Liver (tissue), 8 donors: ENCODE measurements at regions not wholly inside any gene's neighbourhood (a gene's known extent, or its start where the extent isn't known, plus 50 kb on each side); places are given as distances from the start of the nearest gene placed in this dataset.

Source experiments
- DNase-seq: peaks from one replicate; pipeline ENCODE4 v3.0.0-alpha.2; 2017; ENCODE audit warnings: low spot score
- H3K27ac ChIP-seq, 2 donors: one replicate each; pipeline ENCODE4 v1.7.0; 2013; ENCODE audit warnings: inconsistent platforms in 2 of 2, low read length in 2 of 2, control low read depth in 1 of 2, low read depth in 1 of 2, mild to moderate bottlenecking in 1 of 2
- H3K27me3 ChIP-seq, 4 donors: one replicate each; pipeline versions ENCODE4 v1.6.1 to v1.7.0; 2013; ENCODE audit warnings: low read length in 3 of 4, inconsistent platforms in 1 of 4, mild to moderate bottlenecking in 1 of 4, moderate library complexity in 1 of 4; ENCODE audit not compliant: control insufficient read depth in 4 of 4, insufficient read depth in 4 of 4
- H3K36me3 ChIP-seq, 4 donors: one replicate each; pipeline versions ENCODE4 v1.6.1 to v1.7.0; 2013; ENCODE audit warnings: low read length in 3 of 4, mild to moderate bottlenecking in 3 of 4, low read depth in 1 of 4, moderate library complexity in 1 of 4; ENCODE audit not compliant: control insufficient read depth in 4 of 4, insufficient read depth in 3 of 4
- H3K4me1 ChIP-seq, 4 donors: one replicate each; pipeline versions ENCODE4 v1.6.1 to v1.7.0; 2013; ENCODE audit warnings: low read length in 3 of 4, mild to moderate bottlenecking in 3 of 4, moderate library complexity in 1 of 4; ENCODE audit not compliant: control insufficient read depth in 4 of 4, insufficient read depth in 4 of 4
- H3K4me3 ChIP-seq, 3 donors: one replicate each; pipeline versions ENCODE4 v1.6.1 to v1.7.0; 2013; ENCODE audit warnings: low read length in 3 of 3, control low read depth in 1 of 3, low read depth in 1 of 3, mild to moderate bottlenecking in 1 of 3
- H3K9ac ChIP-seq, 2 donors: one replicate each; pipeline ENCODE4 v1.7.0; 2013; ENCODE audit warnings: low read length in 2 of 2, mild to moderate bottlenecking in 2 of 2, moderate library complexity in 2 of 2, control low read depth in 1 of 2, low read depth in 1 of 2
- H3K9me3 ChIP-seq, 4 donors: one replicate each; pipeline versions ENCODE4 v1.6.1 to v1.7.0; 2013; ENCODE audit warnings: low read length in 3 of 4; ENCODE audit not compliant: control insufficient read depth in 4 of 4
- CTCF ChIP-seq: fragments of 150-350 bp; IDR thresholded peaks from 2 replicates; pipeline ENCODE4 v1.5.1; 2017; ENCODE audit warnings: improper control_type of control experiment, low read depth, low read length; ENCODE audit not compliant: missing input control
- FOXA1 ChIP-seq: IDR thresholded peaks from 2 replicates; pipeline ENCODE4 v1.6.1; 2016; ENCODE audit warnings: antibody characterized with exemption
- GABPA ChIP-seq, 2 donors: IDR thresholded peaks in 1 of 2; conservative IDR thresholded peaks in 1 of 2; 2 replicates each; pipeline ENCODE4 v1.6.1; 2016; ENCODE audit warnings: antibody characterized with exemption in 2 of 2, mild to moderate bottlenecking in 1 of 2, moderate library complexity in 1 of 2
- HNF4A ChIP-seq, 2 donors: conservative IDR thresholded peaks; 2 replicates each; pipeline ENCODE4 v1.6.1; 2016; ENCODE audit warnings: antibody characterized with exemption in 2 of 2, mild to moderate bottlenecking in 2 of 2
- JUND ChIP-seq, 2 donors: IDR thresholded peaks; 2 replicates each; pipeline ENCODE4 v1.6.1; 2016; ENCODE audit warnings: antibody characterized with exemption in 2 of 2
- RAD21 ChIP-seq, 2 donors: IDR thresholded peaks; 2 replicates each; pipeline ENCODE4 v1.6.1; 2016; ENCODE audit warnings: antibody characterized with exemption in 2 of 2, mild to moderate bottlenecking in 2 of 2
- RXRA ChIP-seq, 2 donors: IDR thresholded peaks; 2 replicates each; pipeline ENCODE4 v1.6.1; 2017 to 2018; ENCODE audit warnings: antibody characterized with exemption in 2 of 2, mild to moderate bottlenecking in 1 of 2
- SP1 ChIP-seq: IDR thresholded peaks from 2 replicates; pipeline ENCODE4 v1.6.1; 2018; ENCODE audit warnings: antibody characterized with exemption, mild to moderate bottlenecking
- TAF1 ChIP-seq: conservative IDR thresholded peaks from 2 replicates; pipeline ENCODE4 v1.6.1; 2016; ENCODE audit warnings: antibody characterized with exemption, mild to moderate bottlenecking
- YY1 ChIP-seq: IDR thresholded peaks from 2 replicates; pipeline ENCODE4 v1.6.1; 2016; ENCODE audit warnings: antibody characterized with exemption, mild to moderate bottlenecking
- WGBS: extraction: QIAGEN DNeasy Blood & Tissue Kit; methylation state at CpG from one replicate; pipeline ENCODE4 v1.1.7; 2013; 5-methylcytosine and 5-hydroxymethylcytosine counted together
- TF ChIP-seq, protein P1 (sequence below): IDR thresholded peaks from 2 replicates; pipeline ENCODE4 v1.6.1; 2016; ENCODE audit warnings: antibody characterized with exemption
- TF ChIP-seq, protein P2 (sequence below): IDR thresholded peaks from 2 replicates; pipeline ENCODE4 v1.6.1; 2016; ENCODE audit warnings: antibody characterized with exemption
- TF ChIP-seq, protein P3 (sequence below): IDR thresholded peaks from 2 replicates; pipeline ENCODE4 v1.6.1; 2016; ENCODE audit warnings: antibody characterized with exemption, mild to moderate bottlenecking
- donor health status: healthy.
- donor health status: healthy.
- donor health status: healthy.
- donor health status: healthy.
- donor health status: healthy.

- H3K4me3 ChIP-seq, result no peak overlapping the region
- H3K9me3 ChIP-seq, result peaks cover 0 to 1% (median 0%) of the 10 kb centered on the region in 4 donors
- H3K9ac ChIP-seq, result no peak overlapping the region
- H3K4me1 ChIP-seq, result no peaks in the 10 kb centered on the region
- WGBS, result 78% methylated on average over 5 of the region's 5 CpGs
- H3K27ac ChIP-seq, result no peak overlapping the region
- no peaks in the 10 kb centered on the region for H3K36me3 ChIP-seq
- H3K27me3 ChIP-seq, result peaks cover 0 to 9% (median 0%) of the 10 kb centered on the region in 4 donors
- TF ChIP-seq, protein P1, sequence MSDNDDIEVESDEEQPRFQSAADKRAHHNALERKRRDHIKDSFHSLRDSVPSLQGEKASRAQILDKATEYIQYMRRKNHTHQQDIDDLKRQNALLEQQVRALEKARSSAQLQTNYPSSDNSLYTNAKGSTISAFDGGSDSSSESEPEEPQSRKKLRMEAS, result no peak
- no peak for DNase-seq
These were observed 224.7 kb upstream of the TBC1D5 start for GRCh38 chr3:17967111-17967510.

DNA sequence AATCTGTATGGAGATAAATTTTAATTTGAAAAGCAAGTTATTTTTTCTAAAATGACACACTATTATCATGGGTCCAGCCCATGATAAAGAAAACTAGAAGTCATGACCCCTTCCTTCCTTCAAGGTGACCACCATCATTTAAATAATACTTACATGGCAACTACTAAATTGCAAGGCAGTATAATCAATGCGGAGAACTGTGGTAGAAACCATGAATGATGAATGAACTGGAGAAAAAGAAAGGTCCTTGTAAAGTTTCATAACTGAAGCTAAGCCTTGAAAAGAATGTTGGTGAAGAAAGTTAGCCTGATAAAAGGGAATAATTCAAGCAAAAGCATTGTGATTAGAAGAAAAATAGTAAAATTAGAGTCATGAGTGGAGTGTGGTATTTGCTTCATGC lies 222.9 kb upstream of the TBC1D5 start:
- no peak overlapping the region for H3K9ac ChIP-seq
- no peaks in the 10 kb centered on the region for H3K36me3 ChIP-seq
- H3K4me1 ChIP-seq, result no peaks in the 10 kb centered on the region
- DNase-seq, result no peak
- TF ChIP-seq, protein P2, sequence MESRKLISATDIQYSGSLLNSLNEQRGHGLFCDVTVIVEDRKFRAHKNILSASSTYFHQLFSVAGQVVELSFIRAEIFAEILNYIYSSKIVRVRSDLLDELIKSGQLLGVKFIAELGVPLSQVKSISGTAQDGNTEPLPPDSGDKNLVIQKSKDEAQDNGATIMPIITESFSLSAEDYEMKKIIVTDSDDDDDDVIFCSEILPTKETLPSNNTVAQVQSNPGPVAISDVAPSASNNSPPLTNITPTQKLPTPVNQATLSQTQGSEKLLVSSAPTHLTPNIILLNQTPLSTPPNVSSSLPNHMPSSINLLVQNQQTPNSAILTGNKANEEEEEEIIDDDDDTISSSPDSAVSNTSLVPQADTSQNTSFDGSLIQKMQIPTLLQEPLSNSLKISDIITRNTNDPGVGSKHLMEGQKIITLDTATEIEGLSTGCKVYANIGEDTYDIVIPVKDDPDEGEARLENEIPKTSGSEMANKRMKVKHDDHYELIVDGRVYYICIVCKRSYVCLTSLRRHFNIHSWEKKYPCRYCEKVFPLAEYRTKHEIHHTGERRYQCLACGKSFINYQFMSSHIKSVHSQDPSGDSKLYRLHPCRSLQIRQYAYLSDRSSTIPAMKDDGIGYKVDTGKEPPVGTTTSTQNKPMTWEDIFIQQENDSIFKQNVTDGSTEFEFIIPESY, result no peak
- no peak for TF ChIP-seq RXRA (IDR thresholded peaks at IDR 0.05)
- no peak for TF ChIP-seq RAD21 (IDR thresholded peaks at IDR 0.05)
- no peak for TF ChIP-seq HNF4A (conservative IDR thresholded peaks at IDR 0.05)
- no peak for TF ChIP-seq FOXA1
- no peak for TF ChIP-seq SP1
- no peak for TF ChIP-seq GABPA (IDR thresholded peaks at IDR 0.05 in 1 of 2, conservative IDR thresholded peaks at IDR 0.05 in 1 of 2)
- TF ChIP-seq TAF1, result no peak
- TF ChIP-seq JUND (IDR thresholded peaks at IDR 0.05), result no peak
- no peak for TF ChIP-seq YY1
- TF ChIP-seq CTCF, result no peak
- TF ChIP-seq, protein P3, sequence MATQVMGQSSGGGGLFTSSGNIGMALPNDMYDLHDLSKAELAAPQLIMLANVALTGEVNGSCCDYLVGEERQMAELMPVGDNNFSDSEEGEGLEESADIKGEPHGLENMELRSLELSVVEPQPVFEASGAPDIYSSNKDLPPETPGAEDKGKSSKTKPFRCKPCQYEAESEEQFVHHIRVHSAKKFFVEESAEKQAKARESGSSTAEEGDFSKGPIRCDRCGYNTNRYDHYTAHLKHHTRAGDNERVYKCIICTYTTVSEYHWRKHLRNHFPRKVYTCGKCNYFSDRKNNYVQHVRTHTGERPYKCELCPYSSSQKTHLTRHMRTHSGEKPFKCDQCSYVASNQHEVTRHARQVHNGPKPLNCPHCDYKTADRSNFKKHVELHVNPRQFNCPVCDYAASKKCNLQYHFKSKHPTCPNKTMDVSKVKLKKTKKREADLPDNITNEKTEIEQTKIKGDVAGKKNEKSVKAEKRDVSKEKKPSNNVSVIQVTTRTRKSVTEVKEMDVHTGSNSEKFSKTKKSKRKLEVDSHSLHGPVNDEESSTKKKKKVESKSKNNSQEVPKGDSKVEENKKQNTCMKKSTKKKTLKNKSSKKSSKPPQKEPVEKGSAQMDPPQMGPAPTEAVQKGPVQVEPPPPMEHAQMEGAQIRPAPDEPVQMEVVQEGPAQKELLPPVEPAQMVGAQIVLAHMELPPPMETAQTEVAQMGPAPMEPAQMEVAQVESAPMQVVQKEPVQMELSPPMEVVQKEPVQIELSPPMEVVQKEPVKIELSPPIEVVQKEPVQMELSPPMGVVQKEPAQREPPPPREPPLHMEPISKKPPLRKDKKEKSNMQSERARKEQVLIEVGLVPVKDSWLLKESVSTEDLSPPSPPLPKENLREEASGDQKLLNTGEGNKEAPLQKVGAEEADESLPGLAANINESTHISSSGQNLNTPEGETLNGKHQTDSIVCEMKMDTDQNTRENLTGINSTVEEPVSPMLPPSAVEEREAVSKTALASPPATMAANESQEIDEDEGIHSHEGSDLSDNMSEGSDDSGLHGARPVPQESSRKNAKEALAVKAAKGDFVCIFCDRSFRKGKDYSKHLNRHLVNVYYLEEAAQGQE, result no peak
- peaks cover 0 to 1% (median 0%) of the 10 kb centered on the region in 4 donors for H3K9me3 ChIP-seq
- WGBS, result 83% methylated on average over 1 of the region's 1 CpG
- H3K27me3 ChIP-seq, result peaks cover 0 to 9% (median 0%) of the 10 kb centered on the region in 4 donors
- H3K27ac ChIP-seq, result no peak overlapping the region
- no peak overlapping the region for H3K4me3 ChIP-seq
